PC-9 (cell line): ENCODE measurements at regions not wholly inside any gene's neighbourhood (a gene's known extent, or its start where the extent isn't known, plus 50 kb on each side); places are given as distances from the start of the nearest gene placed in this dataset.

Source experiments
- BruUV-seq: library from RNA; stranded (reverse); fragments of 400-500 nt; replicated peaks from 2 replicates; lab custom pipeline; 2021; lab: Mats Ljungman, UMichigan
- CTCF ChIA-PET: fragments of 300-600 bp; sonication (Branson Sonifier 250); formaldehyde crosslinking; loops from one replicate; lab custom pipeline; 2022; ENCODE audit warnings: antibody characterized with exemption; lab: Charles Lee
- POLR2A ChIA-PET: fragments of 300-600 bp; sonication (Branson Sonifier 250); formaldehyde crosslinking; loops from one replicate; lab custom pipeline; 2022; ENCODE audit warnings: antibody characterized with exemption; ENCODE audit not compliant: unreplicated experiment; lab: Charles Lee
- DNase-seq, 2 experiments: peaks; one replicate each; pipeline versions ENCODE4 v3.0.0 to v3.0.0-alpha.2; 2015 to 2022; ENCODE audit warnings: mixed read lengths in 1 of 2
- H2AFZ ChIP-seq: fragments of 200-600 bp; sonication (generic); 2 replicates; pipeline ENCODE4 v1.8.1; 2017; ENCODE audit warnings: antibody characterized with exemption
- H3F3A ChIP-seq: fragments of 200-600 bp; sonication (generic); 2 replicates; pipeline ENCODE4 v1.8.1; 2017; ENCODE audit warnings: antibody characterized with exemption, mild to moderate bottlenecking, low read depth; ENCODE audit not compliant: insufficient read depth
- H3K27ac ChIP-seq: fragments of 200-600 bp; sonication (generic); 2 replicates; pipeline ENCODE4 v1.6.1; 2016; ENCODE audit warnings: mixed run types
- H3K27me3 ChIP-seq: fragments of 200-600 bp; sonication (generic); 2 replicates; pipeline ENCODE4 v1.6.1; 2016; ENCODE audit warnings: low read depth, mixed run types; ENCODE audit not compliant: insufficient read depth
- H3K36me3 ChIP-seq: fragments of 200-600 bp; sonication (generic); 2 replicates; pipeline ENCODE4 v1.6.1; 2016; ENCODE audit warnings: low read depth, mixed run types
- H3K4me1 ChIP-seq: fragments of 200-600 bp; sonication (generic); replicated peaks from 2 replicates; pipeline ENCODE4 v1.6.1; 2016; ENCODE audit warnings: mixed run types; ENCODE audit not compliant: insufficient read depth
- H3K4me2 ChIP-seq: fragments of 200-600 bp; sonication (generic); 2 replicates; pipeline ENCODE4 v1.6.1; 2017; ENCODE audit warnings: mixed run types
- H3K4me3 ChIP-seq: fragments of 200-600 bp; sonication (generic); 2 replicates; pipeline ENCODE4 v1.6.1; 2016; ENCODE audit warnings: mixed run types
- H3K79me2 ChIP-seq: fragments of 200-600 bp; sonication (generic); 2 replicates; pipeline ENCODE4 v1.6.1; 2017; ENCODE audit warnings: low read depth, mixed run types
- H3K9me2 ChIP-seq: fragments of 200-600 bp; sonication (generic); 2 replicates; pipeline ENCODE4 v1.8.1; 2017; ENCODE audit warnings: mild to moderate bottlenecking; ENCODE audit not compliant: insufficient read depth
- H3K9me3 ChIP-seq: fragments of 200-600 bp; sonication (generic); 2 replicates; pipeline ENCODE4 v1.8.1; 2016; ENCODE audit warnings: low read depth; ENCODE audit not compliant: insufficient read depth
- H4K20me1 ChIP-seq: fragments of 200-600 bp; sonication (generic); 2 replicates; pipeline ENCODE4 v1.8.1; 2017; ENCODE audit not compliant: insufficient read depth
- CTCF ChIP-seq: fragments of 200-600 bp; sonication (generic); conservative IDR thresholded peaks from 2 replicates; pipeline ENCODE4 v1.6.1; 2017; ENCODE audit warnings: mixed run types, antibody characterized with exemption, mild to moderate bottlenecking, moderate library complexity
- EZH2 ChIP-seq: fragments of 200-600 bp; sonication (generic); IDR thresholded peaks from 2 replicates; pipeline ENCODE4 v1.8.0; 2017; ENCODE audit warnings: antibody characterized with exemption, low read depth
- intact Hi-C: fragments of 100-400 bp; cut with micrococcal nuclease; formaldehyde crosslinking; loops from one replicate; pipeline ENCODE4 v1.10.0; 2022; ENCODE audit not compliant: unreplicated experiment

- no peaks in the 10 kb centered on the region for H4K20me1 ChIP-seq
- H3K9me3 ChIP-seq, result no peaks in the 10 kb centered on the region
- no peaks in the 10 kb centered on the region for H3K36me3 ChIP-seq
- no TSS peak for BruUV-seq
- no peak overlapping the region for H3K4me2 ChIP-seq
- peaks cover 93% of the 10 kb centered on the region for H3K27me3 ChIP-seq
- H2AFZ ChIP-seq, result no peak overlapping the region
- POLR2A ChIA-PET, result no interaction called here
- no peaks in the 10 kb centered on the region for H3K9me2 ChIP-seq
- no peak for DNase-seq
- no peak overlapping the region for H3K27ac ChIP-seq
- no peak overlapping the region for H3K4me3 ChIP-seq
- H3K4me1 ChIP-seq, result no peaks in the 10 kb centered on the region
- CTCF ChIA-PET, result no interaction called here
- no peaks in the 10 kb centered on the region for H3F3A ChIP-seq
- no peak for TF ChIP-seq CTCF
- no peaks in the 10 kb centered on the region for H3K79me2 ChIP-seq
- intact Hi-C loops, result no loop called here
Measured at GRCh38 chr22:48054596-48054995, 1292.1 kb downstream of the TBC1D22A start.

- CTCF ChIA-PET, result no interaction called here
- Histone ChIP-seq H2AFZ (no peak overlapping the region), H3K4me3 (no peak overlapping the region), H3K36me3 (no peaks in the 10 kb centered on the region), H3K4me1 (no peaks in the 10 kb centered on the region), H3K79me2 (no peaks in the 10 kb centered on the region), H3K27ac (no peak overlapping the region), H3K9me3 (no peaks in the 10 kb centered on the region), H3K4me2 (no peak overlapping the region), H3K9me2 (no peaks in the 10 kb centered on the region), H3K27me3 (peaks cover 99% of the 10 kb centered on the region), H3F3A (no peaks in the 10 kb centered on the region), H4K20me1 (no peaks in the 10 kb centered on the region)
- BruUV-seq, result no TSS peak
- DNase-seq, result no peak
- intact Hi-C loops, result no loop called here
- POLR2A ChIA-PET, result no interaction called here
- TF ChIP-seq CTCF (no peak), EZH2 (no peak)
Measured at GRCh38 chr22:48053973-48054372, 1291.5 kb downstream of the TBC1D22A start.

- ChIA-PET CTCF (no interaction called here), POLR2A (no interaction called here)
- no peaks in the 10 kb centered on the region for H4K20me1 ChIP-seq
- no peak overlapping the region for H3K4me2 ChIP-seq
- no peak for DNase-seq
- H3K9me2 ChIP-seq, result no peaks in the 10 kb centered on the region
- no peak overlapping the region for H3K4me3 ChIP-seq
- no peak for TF ChIP-seq EZH2
- TF ChIP-seq CTCF, result no peak
- H3K9me3 ChIP-seq, result no peaks in the 10 kb centered on the region
- H3K36me3 ChIP-seq, result no peaks in the 10 kb centered on the region
- no TSS peak for BruUV-seq
- no peak overlapping the region for H2AFZ ChIP-seq
- H3K27me3 ChIP-seq, result peaks cover 99% of the 10 kb centered on the region
- no peaks in the 10 kb centered on the region for H3F3A ChIP-seq
- H3K79me2 ChIP-seq, result no peaks in the 10 kb centered on the region
- H3K27ac ChIP-seq, result no peak overlapping the region
- intact Hi-C loops, result no loop called here
- H3K4me1 ChIP-seq, result no peaks in the 10 kb centered on the region
Measured at GRCh38 chr22:48053486-48053885, 1291.0 kb downstream of the TBC1D22A start.
